Left ventricle myocardium inferior (tissue), 1 donor: ENCODE measurements at regions not wholly inside any gene's neighbourhood (a gene's known extent, or its start where the extent isn't known, plus 50 kb on each side); places are given as distances from the start of the nearest gene placed in this dataset.

Experiments used
- DNase-seq: peaks from one replicate; pipeline ENCODE4 v3.0.0-alpha.2; 2020
- H3K27ac ChIP-seq: fragments of 200-600 bp; replicated peaks from 2 replicates; pipeline ENCODE4 v1.8.0; 2021
- H3K27me3 ChIP-seq: fragments of 200-600 bp; 2 replicates; pipeline ENCODE4 v1.8.0; 2021; ENCODE audit warnings: low read depth
- H3K36me3 ChIP-seq: fragments of 200-600 bp; 2 replicates; pipeline ENCODE4 v1.8.0; 2021
- H3K4me1 ChIP-seq: fragments of 200-600 bp; 2 replicates; pipeline ENCODE4 v1.8.0; 2021
- H3K4me3 ChIP-seq: fragments of 200-600 bp; 2 replicates; pipeline ENCODE4 v1.8.0; 2021; ENCODE audit warnings: mild to moderate bottlenecking, moderate library complexity
- H3K9me3 ChIP-seq: fragments of 200-600 bp; replicated peaks from 2 replicates; pipeline ENCODE4 v1.8.0; 2021
- intact Hi-C: fragments of 100-400 bp; cut with micrococcal nuclease; formaldehyde crosslinking; loops from one replicate; pipeline ENCODE4 v1.11.0; 2022
- TF ChIP-seq, protein P1 (sequence below): fragments of 200-600 bp; IDR thresholded peaks from 2 replicates; pipeline ENCODE4 v1.8.0; 2021; ENCODE audit warnings: antibody characterized with exemption, mild to moderate bottlenecking, borderline replicate concordance
- donor health status: DM: no; HTN: yes; CAD: no; lungs with severe emphysema.

DNA sequence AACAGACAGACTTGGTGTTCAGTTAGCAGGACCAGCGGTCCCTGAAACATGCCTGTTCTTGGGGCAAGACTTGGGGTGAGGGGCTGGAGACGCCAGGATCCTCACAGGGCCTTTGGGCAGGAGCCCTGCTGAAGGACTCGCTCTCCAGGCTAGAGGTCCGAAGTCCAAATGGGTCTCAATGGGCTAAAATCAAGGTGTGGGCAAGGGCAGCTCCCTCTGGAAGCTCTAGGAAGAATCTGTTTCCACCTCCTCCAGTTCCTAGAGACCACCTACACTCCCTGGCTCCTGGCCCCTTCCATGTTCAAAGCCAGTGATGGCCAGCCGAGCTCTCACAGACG, 111.3 kb downstream of the TUBA3C start:
- TF ChIP-seq, protein P1, sequence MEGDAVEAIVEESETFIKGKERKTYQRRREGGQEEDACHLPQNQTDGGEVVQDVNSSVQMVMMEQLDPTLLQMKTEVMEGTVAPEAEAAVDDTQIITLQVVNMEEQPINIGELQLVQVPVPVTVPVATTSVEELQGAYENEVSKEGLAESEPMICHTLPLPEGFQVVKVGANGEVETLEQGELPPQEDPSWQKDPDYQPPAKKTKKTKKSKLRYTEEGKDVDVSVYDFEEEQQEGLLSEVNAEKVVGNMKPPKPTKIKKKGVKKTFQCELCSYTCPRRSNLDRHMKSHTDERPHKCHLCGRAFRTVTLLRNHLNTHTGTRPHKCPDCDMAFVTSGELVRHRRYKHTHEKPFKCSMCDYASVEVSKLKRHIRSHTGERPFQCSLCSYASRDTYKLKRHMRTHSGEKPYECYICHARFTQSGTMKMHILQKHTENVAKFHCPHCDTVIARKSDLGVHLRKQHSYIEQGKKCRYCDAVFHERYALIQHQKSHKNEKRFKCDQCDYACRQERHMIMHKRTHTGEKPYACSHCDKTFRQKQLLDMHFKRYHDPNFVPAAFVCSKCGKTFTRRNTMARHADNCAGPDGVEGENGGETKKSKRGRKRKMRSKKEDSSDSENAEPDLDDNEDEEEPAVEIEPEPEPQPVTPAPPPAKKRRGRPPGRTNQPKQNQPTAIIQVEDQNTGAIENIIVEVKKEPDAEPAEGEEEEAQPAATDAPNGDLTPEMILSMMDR = no peak
- no peaks in the 10 kb centered on the region for H3K36me3 ChIP-seq

DNA sequence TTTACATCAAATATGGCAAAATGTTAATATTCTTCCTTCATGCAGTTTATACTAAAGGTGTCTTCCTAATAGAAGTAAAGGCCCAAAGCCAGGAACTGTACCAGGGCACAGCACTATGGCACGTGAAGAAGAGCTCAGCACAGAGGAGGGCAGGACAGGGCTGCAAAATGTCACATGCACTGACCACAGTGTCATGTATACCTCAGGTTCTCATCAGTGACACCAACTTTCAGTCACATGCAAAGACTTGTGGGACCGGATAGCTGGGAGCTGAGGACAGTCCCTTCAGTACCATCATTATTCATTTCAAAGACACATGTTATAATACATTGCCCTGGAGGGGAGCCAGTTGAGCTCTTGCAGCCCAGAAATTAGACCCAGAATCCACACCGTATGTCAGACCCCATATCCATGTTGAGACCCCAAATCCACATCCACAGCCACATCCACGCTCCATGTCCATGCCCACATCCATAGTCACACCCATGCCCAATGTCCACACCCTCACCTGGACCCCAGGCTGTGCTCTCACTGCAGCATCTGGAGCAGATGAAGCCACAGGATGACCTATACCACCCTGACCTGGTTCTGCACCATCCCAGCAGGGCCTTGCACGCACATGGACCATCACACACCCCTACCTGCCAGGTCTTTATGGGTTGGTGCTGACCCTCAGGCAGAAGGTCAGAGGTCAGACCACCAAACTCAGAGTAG, 111.8 kb downstream of the TUBA3C start:
- DNase-seq = no peak
- intact Hi-C loops = no loop called here
- H3K27me3 ChIP-seq = peaks cover 5% of the 10 kb centered on the region
- TF ChIP-seq, protein P1 = no peak
- no peaks in the 10 kb centered on the region for H3K4me1 ChIP-seq
- no peaks in the 10 kb centered on the region for H3K36me3 ChIP-seq
- no peak overlapping the region for H3K27ac ChIP-seq
- peaks cover 20% of the 10 kb centered on the region for H3K9me3 ChIP-seq
- no peak overlapping the region for H3K4me3 ChIP-seq

More for the DNA sequence above, 111.3 kb downstream of the TUBA3C start:
- no peak overlapping the region for H3K27ac ChIP-seq
- no peaks in the 10 kb centered on the region for H3K4me1 ChIP-seq
- intact Hi-C loops = no loop called here
- H3K9me3 ChIP-seq = peaks cover 14% of the 10 kb centered on the region
- peaks cover 5% of the 10 kb centered on the region for H3K27me3 ChIP-seq
- no peak for DNase-seq
- H3K4me3 ChIP-seq = no peak overlapping the region

DNA sequence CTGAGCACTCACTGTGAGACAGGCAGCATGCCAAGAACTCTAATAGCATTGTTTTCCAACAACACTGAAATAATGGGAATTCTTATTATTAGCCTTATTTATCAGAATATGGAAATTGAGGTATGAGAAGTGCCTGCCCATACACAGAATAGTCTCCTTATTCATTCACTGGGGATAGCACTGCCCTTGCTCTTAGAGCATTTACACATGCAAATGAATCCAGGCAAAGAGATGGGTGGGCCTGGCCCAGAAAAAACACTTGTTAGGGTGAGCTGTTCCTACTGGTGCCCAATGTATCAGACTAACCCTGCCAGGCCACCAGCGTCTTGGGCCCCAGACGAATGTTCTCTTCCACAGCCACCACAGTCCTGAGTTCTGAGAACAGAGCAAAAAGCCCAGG, 112.9 kb downstream of the TUBA3C start:
- TF ChIP-seq, protein P1 = no peak
- no peak for DNase-seq
- no peaks in the 10 kb centered on the region for H3K4me1 ChIP-seq
- no peaks in the 10 kb centered on the region for H3K36me3 ChIP-seq
- no peak overlapping the region for H3K27ac ChIP-seq
- intact Hi-C loops = no loop called here
- no peak overlapping the region for H3K4me3 ChIP-seq
- H3K27me3 ChIP-seq = peaks cover 5% of the 10 kb centered on the region
- H3K9me3 ChIP-seq = peaks cover 30% of the 10 kb centered on the region

DNA sequence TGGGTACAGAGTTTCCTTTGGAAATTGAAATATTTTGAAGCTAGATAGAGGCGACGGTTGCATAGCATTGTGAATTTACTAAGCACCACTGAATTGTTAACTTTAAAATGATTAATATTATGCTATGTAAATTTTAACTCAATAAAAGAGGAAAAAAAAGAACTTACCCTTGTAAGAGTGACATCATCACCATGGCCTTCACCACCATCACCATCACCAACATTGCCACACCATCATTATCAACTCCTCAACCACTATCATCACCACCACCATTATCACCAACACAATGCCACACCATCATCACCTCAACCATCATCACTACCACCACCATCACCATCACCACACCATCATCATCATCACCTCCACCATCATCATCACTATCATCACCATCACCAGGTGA, 113.9 kb downstream of the TUBA3C start:
- H3K27me3 ChIP-seq = peaks cover 5% of the 10 kb centered on the region

DNA sequence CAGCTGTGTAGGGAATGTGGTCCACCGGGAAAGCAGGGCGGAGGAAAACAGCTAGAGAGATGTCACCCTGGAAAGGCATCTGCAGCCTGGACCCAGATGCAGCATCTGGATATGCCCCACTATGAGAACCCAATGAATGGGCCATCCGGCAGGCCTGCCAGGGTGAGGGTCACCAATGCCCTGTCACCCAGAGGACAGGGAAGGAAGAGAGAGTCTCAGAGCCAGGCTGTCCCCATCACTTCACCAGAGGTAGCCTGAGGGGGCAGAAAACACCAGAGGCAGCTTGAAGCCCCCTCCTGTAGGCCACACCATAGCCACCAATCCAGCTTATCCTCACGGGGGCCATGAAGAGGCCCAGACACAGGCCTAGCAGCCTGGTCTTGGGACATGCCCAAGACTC, 118.8 kb downstream of the TUBA3C start:
- peaks cover 13% of the 10 kb centered on the region for H3K27me3 ChIP-seq
- H3K36me3 ChIP-seq = no peaks in the 10 kb centered on the region
- H3K9me3 ChIP-seq = peaks cover 39% of the 10 kb centered on the region
- H3K4me3 ChIP-seq = no peak overlapping the region
- TF ChIP-seq, protein P1 = no peak
- intact Hi-C loops = no loop called here
- no peaks in the 10 kb centered on the region for H3K4me1 ChIP-seq
- no peak overlapping the region for H3K27ac ChIP-seq
- DNase-seq = no peak

More for the DNA sequence above, 113.9 kb downstream of the TUBA3C start:
- no peak overlapping the region for H3K27ac ChIP-seq
- TF ChIP-seq, protein P1 = no peak
- no peak overlapping the region for H3K4me3 ChIP-seq
- H3K36me3 ChIP-seq = no peaks in the 10 kb centered on the region
- no peaks in the 10 kb centered on the region for H3K4me1 ChIP-seq
- intact Hi-C loops = no loop called here
- peaks cover 39% of the 10 kb centered on the region for H3K9me3 ChIP-seq
- DNase-seq = no peak
